Breast epithelium (tissue), 4 donors: ENCODE measurements at regions not wholly inside any gene's neighbourhood (a gene's known extent, or its start where the extent isn't known, plus 50 kb on each side); places are given as distances from the start of the nearest gene placed in this dataset.
"Not testable (repeated sequence)": the region's sequence is repeated elsewhere in the genome, so short reads cannot be mapped to it uniquely, and the experiment has no call there.

Source experiments
- DNase-seq, 2 donors: peaks; one replicate each; pipeline ENCODE4 v3.0.0-alpha.2; 2019; ENCODE audit warnings: low spot score in 2 of 2
- H3K27ac ChIP-seq, 2 donors: fragments of 200-600 bp; sonication (generic) in 1 of 2; one replicate each; pipeline ENCODE4 v1.5.1; 2016 to 2019; ENCODE audit warnings: mild to moderate bottlenecking in 1 of 2
- H3K27me3 ChIP-seq, 2 donors: fragments of 200-600 bp; sonication (generic) in 1 of 2; one replicate each; pipeline versions ENCODE4 v1.5.1 to v1.6.0; 2017 to 2019; ENCODE audit warnings: control low read depth in 1 of 2, mild to moderate bottlenecking in 1 of 2
- H3K36me3 ChIP-seq: fragments of 200-600 bp; one replicate; pipeline ENCODE4 v1.5.1; 2019
- H3K4me1 ChIP-seq, 2 donors: fragments of 200-600 bp; sonication (generic); one replicate each; pipeline ENCODE4 v1.5.1; 2016 to 2019; ENCODE audit warnings: control low read depth in 1 of 2
- H3K4me3 ChIP-seq, 3 donors: fragments of 200-600 bp; sonication (generic); 1 replicate in 2 of 3; 2 replicates in 1 of 3; pipeline ENCODE4 v1.5.1; 2016 to 2019; ENCODE audit warnings: mild to moderate bottlenecking in 3 of 3, moderate library complexity in 2 of 3
- H3K9me3 ChIP-seq, 2 donors: fragments of 200-600 bp; sonication (generic) in 1 of 2; one replicate each; pipeline ENCODE4 v1.5.1; 2016 to 2019; ENCODE audit warnings: control low read depth in 1 of 2
- POLR2A ChIP-seq: fragments of 450-650 bp; IDR thresholded peaks from one replicate; pipeline ENCODE4 v1.6.1; 2016; ENCODE audit warnings: antibody characterized with exemption, mild to moderate bottlenecking, moderate library complexity
- POLR2AphosphoS5 ChIP-seq, 3 donors: sonication (generic); formaldehyde crosslinking; IDR thresholded peaks; one replicate each; pipeline ENCODE4 v1.6.1; 2017; ENCODE audit warnings: antibody characterized with exemption in 3 of 3
- intact Hi-C: fragments of 100-400 bp; cut with DNase I; formaldehyde crosslinking; loops from one replicate; pipeline ENCODE4 v1.15.1; 2023; ENCODE audit warnings: low total_unique reads
- TF ChIP-seq, protein P1 (sequence below), 3 donors: fragments of 450-650 bp; IDR thresholded peaks; one replicate each; pipeline ENCODE4 v1.5.1; 2016 to 2017; ENCODE audit warnings: antibody characterized with exemption in 3 of 3, mild to moderate bottlenecking in 3 of 3, moderate library complexity in 3 of 3

GRCh38 chr9:63728287-63728686 lies 1556.7 kb downstream of the FOXD4L5 start:
- intact Hi-C loops: no loop called here
- Histone ChIP-seq H3K4me3 (no peak overlapping the region), H3K27me3 (no peaks in the 10 kb centered on the region), H3K4me1 (no peaks in the 10 kb centered on the region), H3K27ac (no peak overlapping the region), H3K36me3 (no peaks in the 10 kb centered on the region), H3K9me3 (peaks cover 0 to 4% of the 10 kb centered on the region in 2 donors)
- TF ChIP-seq POLR2AphosphoS5 (IDR thresholded peaks at IDR 0.05) (no peak), POLR2A (no peak)
- TF ChIP-seq, protein P1, sequence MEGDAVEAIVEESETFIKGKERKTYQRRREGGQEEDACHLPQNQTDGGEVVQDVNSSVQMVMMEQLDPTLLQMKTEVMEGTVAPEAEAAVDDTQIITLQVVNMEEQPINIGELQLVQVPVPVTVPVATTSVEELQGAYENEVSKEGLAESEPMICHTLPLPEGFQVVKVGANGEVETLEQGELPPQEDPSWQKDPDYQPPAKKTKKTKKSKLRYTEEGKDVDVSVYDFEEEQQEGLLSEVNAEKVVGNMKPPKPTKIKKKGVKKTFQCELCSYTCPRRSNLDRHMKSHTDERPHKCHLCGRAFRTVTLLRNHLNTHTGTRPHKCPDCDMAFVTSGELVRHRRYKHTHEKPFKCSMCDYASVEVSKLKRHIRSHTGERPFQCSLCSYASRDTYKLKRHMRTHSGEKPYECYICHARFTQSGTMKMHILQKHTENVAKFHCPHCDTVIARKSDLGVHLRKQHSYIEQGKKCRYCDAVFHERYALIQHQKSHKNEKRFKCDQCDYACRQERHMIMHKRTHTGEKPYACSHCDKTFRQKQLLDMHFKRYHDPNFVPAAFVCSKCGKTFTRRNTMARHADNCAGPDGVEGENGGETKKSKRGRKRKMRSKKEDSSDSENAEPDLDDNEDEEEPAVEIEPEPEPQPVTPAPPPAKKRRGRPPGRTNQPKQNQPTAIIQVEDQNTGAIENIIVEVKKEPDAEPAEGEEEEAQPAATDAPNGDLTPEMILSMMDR (IDR thresholded peaks at IDR 0.05): no peak
- no peak for DNase-seq

GRCh38 chr9:63708285-63708684 lies 1576.7 kb downstream of the FOXD4L5 start:
- H3K27me3 ChIP-seq, H3K27ac ChIP-seq, H3K4me1 ChIP-seq, DNase-seq, intact Hi-C loops, H3K36me3 ChIP-seq, H3K4me3 ChIP-seq: not testable (repeated sequence)
- H3K9me3 ChIP-seq: peaks cover 10 to 13% of the 10 kb centered on the region in 2 donors

DNA sequence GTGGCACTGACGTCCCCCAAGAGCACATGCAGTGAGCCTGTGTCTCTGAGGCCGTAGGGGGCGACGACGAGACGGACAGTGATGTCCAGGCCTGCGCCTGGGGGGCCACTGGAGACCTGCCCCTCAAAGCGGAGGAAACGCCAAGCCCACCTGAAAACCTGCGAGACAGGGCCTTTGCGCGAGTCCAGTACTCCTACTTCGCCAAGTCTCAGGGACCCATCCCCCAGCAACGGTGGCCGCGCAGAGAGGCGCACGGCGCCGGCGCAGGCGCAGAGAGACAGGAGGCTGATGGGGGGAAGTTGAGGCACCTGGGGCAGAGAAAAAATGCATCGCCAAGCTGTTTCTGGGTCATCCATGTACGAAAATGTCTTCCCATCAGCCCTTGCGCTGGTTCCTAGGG lies 1580.6 kb downstream of the FOXD4L5 start:
- intact Hi-C loops, DNase-seq, H3K27ac ChIP-seq, H3K9me3 ChIP-seq, H3K4me3 ChIP-seq, H3K36me3 ChIP-seq, H3K4me1 ChIP-seq, H3K27me3 ChIP-seq: not testable (repeated sequence)

GRCh38 chr9:63703670-63704069 lies 1581.3 kb downstream of the FOXD4L5 start:
- DNase-seq: peak in 1 of 2 donors; percentile 35
- H3K4me3 ChIP-seq: peak overlapping the region in 2 of 3 donors; percentile 28 to 35
- intact Hi-C loops, H3K36me3 ChIP-seq, H3K27me3 ChIP-seq, H3K27ac ChIP-seq, H3K9me3 ChIP-seq, H3K4me1 ChIP-seq: not testable (repeated sequence)

DNA sequence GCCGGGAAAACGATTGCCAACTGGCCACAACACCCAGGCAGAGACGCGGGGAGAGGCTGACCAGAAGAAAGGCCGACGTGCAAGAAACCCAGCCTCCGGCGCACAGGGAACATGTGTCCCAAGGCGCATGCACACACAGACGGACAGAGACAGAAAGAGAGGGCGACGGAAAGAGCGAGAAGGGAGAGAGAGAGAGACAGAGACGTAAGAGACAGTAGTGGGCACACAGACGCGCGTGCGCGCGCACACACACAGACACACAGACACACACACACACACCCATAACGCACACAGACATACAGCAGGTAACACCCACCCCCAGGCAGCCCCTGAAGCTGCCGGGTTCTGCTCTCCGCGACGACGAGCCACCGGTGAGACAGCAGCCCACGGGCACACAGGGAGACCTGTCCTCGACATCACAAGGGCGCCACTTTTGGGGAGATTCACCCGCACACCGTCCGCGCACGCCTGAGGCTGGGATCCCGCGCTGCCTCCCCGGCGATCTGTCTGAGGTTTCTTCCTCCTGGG lies 1581.8 kb downstream of the FOXD4L5 start:
- not testable (repeated sequence) for DNase-seq
- H3K4me3 ChIP-seq: peak overlapping the region in 2 of 3 donors; percentile 28 to 35

More for the DNA sequence above, 1581.8 kb downstream of the FOXD4L5 start:
- H3K36me3 ChIP-seq, H3K9me3 ChIP-seq, H3K4me1 ChIP-seq, H3K27ac ChIP-seq, H3K27me3 ChIP-seq, intact Hi-C loops: not testable (repeated sequence)
